Neuron (in vitro differentiated cells): ENCODE measurements at regions not wholly inside any gene's neighbourhood (a gene's known extent, or its start where the extent isn't known, plus 50 kb on each side); places are given as distances from the start of the nearest gene placed in this dataset.
"Not testable (repeated sequence)": the region's sequence is repeated elsewhere in the genome, so short reads cannot be mapped to it uniquely, and the experiment has no call there.

ENCODE experiments used
- H2AFZ ChIP-seq: one replicate; pipeline ENCODE4 v1.6.1; 2013; ENCODE audit warnings: low read depth, mild to moderate bottlenecking, inconsistent platforms, low read length, moderate library complexity
- H3K27me3 ChIP-seq: one replicate; pipeline ENCODE4 v1.6.1; 2013; ENCODE audit warnings: low read length; ENCODE audit not compliant: insufficient read depth
- H3K36me3 ChIP-seq: one replicate; pipeline ENCODE4 v1.6.1; 2013; ENCODE audit warnings: low read length; ENCODE audit not compliant: insufficient read depth
- H3K4me1 ChIP-seq: one replicate; pipeline ENCODE4 v1.6.1; 2013; ENCODE audit warnings: low read length; ENCODE audit not compliant: insufficient read depth
- H3K4me3 ChIP-seq: 2 replicates; pipeline ENCODE4 v1.5.1; 2013; ENCODE audit warnings: mild to moderate bottlenecking, low read length, moderate library complexity
- H3K9me3 ChIP-seq: one replicate; pipeline ENCODE4 v1.6.1; 2013; ENCODE audit warnings: low read length

- Histone ChIP-seq H3K4me3 (no peak overlapping the region), H3K4me1 (no peaks in the 10 kb centered on the region), H3K9me3 (no peaks in the 10 kb centered on the region), H3K36me3 (no peaks in the 10 kb centered on the region), H2AFZ (no peak overlapping the region), H3K27me3 (no peaks in the 10 kb centered on the region)
Measured at GRCh38 chr7:85821926-85822325, 635.1 kb upstream of the SEMA3D start.

- no peak overlapping the region for H2AFZ ChIP-seq
- H3K4me1 ChIP-seq: no peaks in the 10 kb centered on the region
- H3K9me3 ChIP-seq: no peaks in the 10 kb centered on the region
- no peaks in the 10 kb centered on the region for H3K36me3 ChIP-seq
- H3K27me3 ChIP-seq: no peaks in the 10 kb centered on the region
- no peak overlapping the region for H3K4me3 ChIP-seq
Measured at GRCh38 chr7:85820702-85821443, 634.0 kb upstream of the SEMA3D start.

DNA sequence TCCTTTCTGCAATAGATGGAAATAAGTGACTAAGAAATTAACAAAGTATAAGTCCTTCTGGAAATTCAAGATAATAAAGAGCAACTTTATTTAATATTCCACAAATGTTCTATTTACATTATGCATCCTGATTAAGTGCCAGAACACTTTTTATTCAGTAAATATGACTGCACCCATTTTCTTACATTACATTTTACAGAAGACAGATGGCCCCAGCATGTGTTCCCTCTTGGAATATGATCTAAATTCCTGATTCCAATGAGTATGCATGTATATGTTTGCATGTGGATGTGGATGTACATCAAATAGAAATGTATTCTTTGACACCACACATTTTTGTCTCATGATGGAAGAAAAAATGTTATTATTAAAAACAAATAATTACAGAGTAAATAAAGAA is 628.7 kb upstream of the SEMA3D start:
- no peak overlapping the region for H2AFZ ChIP-seq
- no peaks in the 10 kb centered on the region for H3K9me3 ChIP-seq
- no peaks in the 10 kb centered on the region for H3K36me3 ChIP-seq
- H3K27me3 ChIP-seq: no peaks in the 10 kb centered on the region
- H3K4me3 ChIP-seq: no peak overlapping the region
- no peaks in the 10 kb centered on the region for H3K4me1 ChIP-seq

- Histone ChIP-seq H3K36me3 (no peaks in the 10 kb centered on the region), H2AFZ (no peak overlapping the region), H3K4me1 (no peaks in the 10 kb centered on the region), H3K27me3 (no peaks in the 10 kb centered on the region), H3K4me3 (no peak overlapping the region), H3K9me3 (no peaks in the 10 kb centered on the region)
Measured at GRCh38 chr7:85806321-85806720, 619.5 kb upstream of the SEMA3D start.

- Histone ChIP-seq H3K4me1 (no peaks in the 10 kb centered on the region), H3K27me3 (no peaks in the 10 kb centered on the region), H3K4me3 (no peak overlapping the region), H2AFZ (no peak overlapping the region), H3K9me3 (no peaks in the 10 kb centered on the region), H3K36me3 (no peaks in the 10 kb centered on the region)
Measured at GRCh38 chr7:85805656-85806055, 618.8 kb upstream of the SEMA3D start.

DNA sequence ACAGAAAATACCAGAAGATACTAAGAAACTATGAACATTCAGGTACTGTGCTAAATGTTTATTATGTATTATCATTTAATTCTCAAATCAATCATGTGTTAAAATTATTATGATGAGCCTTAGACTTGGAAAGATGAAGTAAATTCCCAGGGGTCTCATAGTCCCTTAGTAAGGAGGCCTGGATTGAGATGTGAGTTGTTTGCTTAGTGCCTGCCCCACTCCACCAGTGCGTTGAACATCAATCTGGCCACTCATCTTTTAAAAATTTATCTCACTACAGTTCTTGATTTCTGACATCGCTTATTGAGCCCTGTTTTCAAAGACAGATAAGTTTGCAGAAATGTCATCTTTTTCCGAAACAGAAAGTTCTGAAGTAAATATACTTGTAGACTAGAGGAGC is 618.4 kb upstream of the SEMA3D start:
- no peak overlapping the region for H2AFZ ChIP-seq
- no peaks in the 10 kb centered on the region for H3K27me3 ChIP-seq
- H3K4me3 ChIP-seq: no peak overlapping the region
- no peaks in the 10 kb centered on the region for H3K36me3 ChIP-seq
- H3K9me3 ChIP-seq: no peaks in the 10 kb centered on the region
- no peaks in the 10 kb centered on the region for H3K4me1 ChIP-seq

DNA sequence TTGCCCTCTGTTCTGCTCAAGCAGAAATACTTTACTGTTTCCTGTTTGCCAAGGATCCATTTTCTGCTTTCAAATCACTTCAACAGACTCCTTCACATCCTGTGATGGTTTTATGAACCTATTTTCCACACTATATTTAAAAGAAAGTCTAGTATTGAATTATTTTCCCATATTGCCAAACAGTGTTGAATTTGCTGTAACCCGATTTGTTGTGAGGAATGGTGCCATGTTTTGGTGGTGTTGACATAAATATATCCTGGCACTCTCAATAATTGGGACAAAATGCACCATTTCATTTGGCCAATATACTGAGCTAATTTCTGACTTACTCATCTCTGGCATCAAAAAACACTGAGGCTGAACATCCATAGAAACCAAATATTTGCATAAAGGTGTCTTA is 615.4 kb upstream of the SEMA3D start:
- no peaks in the 10 kb centered on the region for H3K9me3 ChIP-seq
- H3K27me3 ChIP-seq: no peaks in the 10 kb centered on the region
- H3K36me3 ChIP-seq: no peaks in the 10 kb centered on the region
- H3K4me3 ChIP-seq: no peak overlapping the region
- no peak overlapping the region for H2AFZ ChIP-seq
- no peaks in the 10 kb centered on the region for H3K4me1 ChIP-seq

DNA sequence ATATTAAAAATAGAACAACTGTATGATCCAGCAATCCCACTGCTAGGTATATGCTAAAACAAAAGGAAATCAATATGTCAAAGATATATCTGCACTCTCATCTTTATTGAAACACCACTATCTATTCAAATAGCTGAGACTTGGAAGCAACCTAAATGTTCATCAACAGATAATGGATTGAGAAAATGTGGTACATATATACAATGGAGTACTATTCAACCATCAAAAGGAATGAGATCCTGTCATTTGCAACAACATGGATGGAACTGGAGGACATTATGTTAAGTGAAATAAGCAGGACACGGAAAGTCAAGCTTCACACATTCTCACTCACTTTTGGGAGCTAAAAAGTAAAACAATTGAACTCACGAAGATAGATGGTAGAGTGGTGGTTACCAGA is 610.1 kb upstream of the SEMA3D start:
- Histone ChIP-seq H3K9me3 (peaks cover 3% of the 10 kb centered on the region), H3K36me3 (no peaks in the 10 kb centered on the region), H3K27me3 (no peaks in the 10 kb centered on the region), H3K4me3 (no peak overlapping the region), H2AFZ (no peak overlapping the region), H3K4me1 (no peaks in the 10 kb centered on the region)

DNA sequence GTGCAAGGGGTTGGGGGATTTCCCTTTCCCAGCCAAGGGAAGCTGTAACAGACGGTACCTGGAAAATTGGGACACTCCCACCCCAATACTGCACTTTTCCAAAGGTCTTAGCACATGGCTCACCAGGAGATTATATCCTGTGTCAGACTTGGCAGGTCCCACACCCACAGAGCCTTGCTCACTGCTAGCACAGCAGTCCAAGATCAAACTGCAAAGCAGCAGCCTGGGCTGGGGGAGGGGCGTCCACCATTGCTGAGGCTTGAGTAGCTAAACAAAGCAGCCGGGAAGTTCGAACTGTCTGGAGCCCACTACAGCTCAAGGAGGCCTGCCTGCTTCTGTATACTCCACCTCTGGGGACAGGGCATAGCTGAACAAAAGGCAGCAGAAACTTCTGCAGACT is 604.2 kb upstream of the SEMA3D start:
- H3K4me3 ChIP-seq, H3K4me1 ChIP-seq, H3K9me3 ChIP-seq, H3K27me3 ChIP-seq, H3K36me3 ChIP-seq, H2AFZ ChIP-seq: not testable (repeated sequence)

DNA sequence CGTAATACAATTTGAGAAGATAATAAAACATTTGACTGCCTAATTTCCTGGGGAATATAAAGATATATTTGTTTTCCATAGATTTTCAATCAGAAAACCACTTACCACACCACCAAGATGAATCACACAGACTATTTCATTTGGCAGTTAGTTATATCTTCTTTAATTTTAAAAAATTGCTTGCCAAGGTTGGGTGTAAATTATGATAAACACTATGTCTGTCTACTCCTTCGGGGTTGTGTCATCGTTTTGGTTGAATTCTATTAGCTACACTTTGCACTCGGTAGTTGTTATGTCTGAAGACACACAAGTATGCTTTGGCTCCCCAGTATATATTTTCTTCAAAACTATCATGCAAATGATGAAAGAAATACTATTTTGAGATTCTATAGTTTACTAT is 594.8 kb upstream of the SEMA3D start:
- H3K36me3 ChIP-seq: no peaks in the 10 kb centered on the region
- no peaks in the 10 kb centered on the region for H3K4me1 ChIP-seq
- H3K9me3 ChIP-seq: no peaks in the 10 kb centered on the region
- H2AFZ ChIP-seq: no peak overlapping the region
- H3K4me3 ChIP-seq: no peak overlapping the region
- no peaks in the 10 kb centered on the region for H3K27me3 ChIP-seq

- Histone ChIP-seq H2AFZ (no peak overlapping the region), H3K36me3 (no peaks in the 10 kb centered on the region), H3K9me3 (no peaks in the 10 kb centered on the region), H3K27me3 (no peaks in the 10 kb centered on the region), H3K4me3 (no peak overlapping the region), H3K4me1 (peaks cover 14% of the 10 kb centered on the region)
Measured at GRCh38 chr7:85776691-85777345, 590.0 kb upstream of the SEMA3D start.

- H3K4me3 ChIP-seq: no peak overlapping the region
- H3K36me3 ChIP-seq: no peaks in the 10 kb centered on the region
- H2AFZ ChIP-seq: no peak overlapping the region
- H3K9me3 ChIP-seq: no peaks in the 10 kb centered on the region
- peaks cover 14% of the 10 kb centered on the region for H3K4me1 ChIP-seq
- H3K27me3 ChIP-seq: no peaks in the 10 kb centered on the region
Measured at GRCh38 chr7:85775431-85775830, 588.6 kb upstream of the SEMA3D start.

DNA sequence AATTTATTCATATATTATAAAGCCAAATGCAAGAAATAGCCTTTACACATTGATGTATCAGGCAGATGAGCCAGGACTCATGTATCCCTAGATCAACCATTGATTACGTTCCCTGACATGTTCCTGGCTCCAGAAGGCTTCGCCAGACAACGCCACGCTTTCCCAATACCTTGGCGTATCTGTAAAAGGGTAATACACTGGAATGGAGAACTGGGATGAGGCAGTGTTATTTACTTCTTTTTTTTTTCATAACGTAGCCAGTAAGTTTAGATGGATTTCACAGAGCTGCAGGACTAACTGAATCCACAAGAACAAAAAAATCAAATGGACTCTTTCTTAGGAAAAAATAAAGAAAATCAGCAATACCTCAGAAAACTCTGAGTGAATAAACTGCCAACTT is 588.1 kb upstream of the SEMA3D start:
- no peaks in the 10 kb centered on the region for H3K27me3 ChIP-seq
- H2AFZ ChIP-seq: no peak overlapping the region
- H3K4me3 ChIP-seq: no peak overlapping the region
- peaks cover 14% of the 10 kb centered on the region for H3K4me1 ChIP-seq
- no peaks in the 10 kb centered on the region for H3K36me3 ChIP-seq
- no peaks in the 10 kb centered on the region for H3K9me3 ChIP-seq
